ENCODE measurements at regions not wholly inside any gene's neighbourhood (a gene's known extent, or its start where the extent isn't known, plus 50 kb on each side); places are given as distances from the start of the nearest gene placed in this dataset.
A peak's percentile ranks its signal among the peaks of the same experiment; 100 is the strongest.

- no peak for ATAC-seq (ENCODE audit: poor library complexity)
- intact Hi-C loops (cut with DNase I) = no loop called here
- DNase-seq = no peak
Measured at GRCh38 chr2:19068206-19068605, 290.2 kb downstream of the OSR1 start.

GRCh38 chr2:19062370-19062769 is 296.1 kb downstream of the OSR1 start:
- no peak for DNase-seq
- no peak for ATAC-seq (ENCODE audit: poor library complexity)
- intact Hi-C loops (cut with DNase I) = no loop called here

- intact Hi-C loops (cut with DNase I) = no loop called here
- DNase-seq (no peak), ATAC-seq (ENCODE audit: poor library complexity) (no peak)
Measured at GRCh38 chr2:19059076-19059475, 299.3 kb downstream of the OSR1 start.

GRCh38 chr2:19051203-19051831 is 307.1 kb downstream of the OSR1 start:
- intact Hi-C loops (cut with DNase I) = no loop called here
- ATAC-seq (ENCODE audit: poor library complexity) (no peak), DNase-seq (no peak)

- intact Hi-C loops (cut with DNase I) = no loop called here
- DNase-seq = no peak
- no peak for ATAC-seq (ENCODE audit: poor library complexity)
Measured at GRCh38 chr2:19050354-19050753, 308.1 kb downstream of the OSR1 start.

- DNase-seq (peak; percentile 51), ATAC-seq (ENCODE audit: poor library complexity) (no peak)
- intact Hi-C loops (cut with DNase I) = no loop called here
Measured at GRCh38 chr2:19048593-19049266, 309.7 kb downstream of the OSR1 start.

- intact Hi-C loops (cut with DNase I) = no loop called here
- peak; percentile 92 for ATAC-seq (ENCODE audit: poor library complexity)
- no peak for DNase-seq
Measured at GRCh38 chr2:19046986-19047780, 311.2 kb downstream of the OSR1 start.

- ATAC-seq (ENCODE audit: poor library complexity) (peak; percentile 40), DNase-seq (no peak)
- intact Hi-C loops (cut with DNase I) = no loop called here
Measured at GRCh38 chr2:19045151-19045550, 313.3 kb downstream of the OSR1 start.

- intact Hi-C loops (cut with DNase I) = no loop called here
- no peak for ATAC-seq (ENCODE audit: poor library complexity)
- no peak for DNase-seq
Measured at GRCh38 chr2:19043893-19044292, 314.5 kb downstream of the OSR1 start.

GRCh38 chr2:19041434-19042041 is 316.9 kb downstream of the OSR1 start:
- intact Hi-C loops (cut with DNase I) = no loop called here
- DNase-seq = no peak
- no peak for ATAC-seq (ENCODE audit: poor library complexity)

- intact Hi-C loops (cut with DNase I) = no loop called here
- ATAC-seq (ENCODE audit: poor library complexity) = peak; percentile 48
- no peak for DNase-seq
Measured at GRCh38 chr2:19038071-19039015, 320.1 kb downstream of the OSR1 start.

- ATAC-seq (ENCODE audit: poor library complexity) (no peak), DNase-seq (no peak)
- intact Hi-C loops (cut with DNase I) = no loop called here
Measured at GRCh38 chr2:19036091-19036490, 322.3 kb downstream of the OSR1 start.

- peak; percentile 43 for DNase-seq
- intact Hi-C loops (cut with DNase I) = no loop called here
- peak; percentile 65 for ATAC-seq (ENCODE audit: poor library complexity)
Measured at GRCh38 chr2:19035238-19035637, 323.2 kb downstream of the OSR1 start.

GRCh38 chr2:19033240-19033639 is 325.2 kb downstream of the OSR1 start:
- DNase-seq (peak; percentile 29), ATAC-seq (ENCODE audit: poor library complexity) (peak; percentile 92)
- intact Hi-C loops (cut with DNase I) = no loop called here

GRCh38 chr2:19031642-19032041 is 326.8 kb downstream of the OSR1 start:
- ATAC-seq (ENCODE audit: poor library complexity) = no peak
- no peak for DNase-seq
- intact Hi-C loops (cut with DNase I) = no loop called here

GRCh38 chr2:19029655-19030054 is 328.8 kb downstream of the OSR1 start:
- ATAC-seq (ENCODE audit: poor library complexity) (no peak), DNase-seq (no peak)
- intact Hi-C loops (cut with DNase I) = no loop called here

- DNase-seq = no peak
- no peak for ATAC-seq (ENCODE audit: poor library complexity)
- intact Hi-C loops (cut with DNase I) = no loop called here
Measured at GRCh38 chr2:19028587-19029375, 329.6 kb downstream of the OSR1 start.

GRCh38 chr2:19027626-19028025 is 330.8 kb downstream of the OSR1 start:
- DNase-seq = no peak
- no peak for ATAC-seq (ENCODE audit: poor library complexity)
- intact Hi-C loops (cut with DNase I) = no loop called here

Data from Right ventricle myocardium superior (tissue), 1 donor.